Aorta (tissue), 5 donors: ENCODE measurements at regions not wholly inside any gene's neighbourhood (a gene's known extent, or its start where the extent isn't known, plus 50 kb on each side); places are given as distances from the start of the nearest gene placed in this dataset.
"Not testable (repeated sequence)": the region's sequence is repeated elsewhere in the genome, so short reads cannot be mapped to it uniquely, and the experiment has no call there.

Experiments used
- ATAC-seq: fragments of 200-7000 bp; cut with Tn5 transposase; one replicate; pipeline ENCODE4 v1.9.1; 2022; ENCODE audit warnings: moderate library complexity; ENCODE audit not compliant: low FRiP score
- DNase-seq, 2 donors: peaks; one replicate each; pipeline ENCODE4 v3.0.0-alpha.2; 2020
- H3K27ac ChIP-seq, 2 donors: one replicate each; pipeline ENCODE4 v1.5.1; 2013; ENCODE audit warnings: low read length in 2 of 2, mild to moderate bottlenecking in 2 of 2, moderate library complexity in 2 of 2, control low read depth in 1 of 2, inconsistent platforms in 1 of 2, low read depth in 1 of 2
- H3K27me3 ChIP-seq, 2 donors: one replicate each; pipeline ENCODE4 v1.6.1; 2013; ENCODE audit warnings: control low read depth in 1 of 2, low read length in 1 of 2, mild to moderate bottlenecking in 1 of 2, moderate library complexity in 1 of 2; ENCODE audit not compliant: insufficient read depth in 2 of 2, control insufficient read depth in 1 of 2
- H3K36me3 ChIP-seq, 2 donors: one replicate each; pipeline ENCODE4 v1.6.1; 2013; ENCODE audit warnings: control low read depth in 1 of 2, low read length in 1 of 2, mild to moderate bottlenecking in 1 of 2; ENCODE audit not compliant: insufficient read depth in 2 of 2, control insufficient read depth in 1 of 2
- H3K4me1 ChIP-seq, 2 donors: one replicate each; pipeline ENCODE4 v1.6.1; 2013; ENCODE audit warnings: low read length in 2 of 2, control low read depth in 1 of 2, mild to moderate bottlenecking in 1 of 2, moderate library complexity in 1 of 2; ENCODE audit not compliant: insufficient read depth in 2 of 2, control insufficient read depth in 1 of 2
- H3K4me3 ChIP-seq, 2 donors: one replicate each; pipeline ENCODE4 v1.5.1; 2013; ENCODE audit warnings: low read length in 2 of 2, control low read depth in 1 of 2, mild to moderate bottlenecking in 1 of 2
- H3K9me3 ChIP-seq: one replicate; pipeline ENCODE4 v1.6.1; 2013; ENCODE audit warnings: mild to moderate bottlenecking, low read length; ENCODE audit not compliant: control insufficient read depth
- WGBS, 2 donors: extraction: QIAGEN DNeasy Blood & Tissue Kit; methylation state at CpG; one replicate each; pipeline ENCODE4 v1.1.7; 2013; 5-methylcytosine and 5-hydroxymethylcytosine counted together
- intact Hi-C, 2 donors: fragments of 100-400 bp; cut with DNase I; formaldehyde crosslinking; loops; one replicate each; pipeline versions ENCODE4 v1.14.2 to v1.15.0; 2022
- donor health status: healthy with polysubstance abuse.
- donor health status: Bipolar disorder and iron deficiency.
- donor health status: DM: no; HTN: no; CAD: no.
- donor health status: DM: no; HTN: no; CAD: no.
- donor health status: DM: yes; HTN: yes; CAD: no.

GRCh38 chr6:167406533-167407238 is 81.8 kb downstream of the TTLL2 start:
- H3K27ac ChIP-seq, H3K4me1 ChIP-seq, H3K4me3 ChIP-seq, H3K9me3 ChIP-seq, H3K36me3 ChIP-seq, intact Hi-C loops, DNase-seq, ATAC-seq, H3K27me3 ChIP-seq: not testable (repeated sequence)
- WGBS, 2 donors = 85 to 88% methylated on average over 16 of the region's 16 CpGs

- H3K27me3 ChIP-seq = no peaks in the 10 kb centered on the region
- ATAC-seq (no peak), DNase-seq (no peak)
- intact Hi-C loops = no loop called here
- WGBS, 2 donors = 75 to 80% methylated on average over 19 of the region's 19 CpGs
- H3K36me3 ChIP-seq = no peaks in the 10 kb centered on the region
- no peaks in the 10 kb centered on the region for H3K9me3 ChIP-seq
- H3K4me3 ChIP-seq = no peak overlapping the region
- H3K27ac ChIP-seq = no peak overlapping the region
- H3K4me1 ChIP-seq = no peaks in the 10 kb centered on the region
Observed at GRCh38 chr6:167407239-167408064, 82.6 kb downstream of the TTLL2 start.

GRCh38 chr6:167408235-167408869 is 83.5 kb downstream of the TTLL2 start:
- Histone ChIP-seq H3K36me3 (no peaks in the 10 kb centered on the region), H3K27ac (no peak overlapping the region), H3K27me3 (no peaks in the 10 kb centered on the region), H3K4me1 (no peaks in the 10 kb centered on the region), H3K4me3 (no peak overlapping the region), H3K9me3 (no peaks in the 10 kb centered on the region)
- 92 to 93% methylated on average over 21 of the region's 21 CpGs for WGBS, 2 donors
- intact Hi-C loops = no loop called here
- no peak for ATAC-seq
- DNase-seq = no peak

GRCh38 chr6:167409079-167409478 is 84.2 kb downstream of the TTLL2 start:
- Histone ChIP-seq H3K4me3 (no peak overlapping the region), H3K27me3 (no peaks in the 10 kb centered on the region), H3K9me3 (no peaks in the 10 kb centered on the region), H3K27ac (no peak overlapping the region), H3K4me1 (no peaks in the 10 kb centered on the region), H3K36me3 (no peaks in the 10 kb centered on the region)
- no peak for DNase-seq
- WGBS, 2 donors = 92 to 94% methylated on average over 11 of the region's 11 CpGs
- intact Hi-C loops = no loop called here
- no peak for ATAC-seq

- WGBS, 2 donors = 91 to 92% methylated on average over 6 of the region's 6 CpGs
- intact Hi-C loops = no loop called here
- no peak for DNase-seq
Observed at GRCh38 chr6:167409694-167410093, 84.8 kb downstream of the TTLL2 start.

GRCh38 chr6:167410462-167410861 is 85.6 kb downstream of the TTLL2 start:
- intact Hi-C loops = no loop called here
- ATAC-seq (no peak), DNase-seq (no peak)
- Histone ChIP-seq H3K4me3 (no peak overlapping the region), H3K36me3 (no peaks in the 10 kb centered on the region), H3K9me3 (no peaks in the 10 kb centered on the region), H3K27me3 (no peaks in the 10 kb centered on the region), H3K4me1 (no peaks in the 10 kb centered on the region), H3K27ac (no peak overlapping the region)
- WGBS, 2 donors = 82 to 87% methylated on average over 9 of the region's 9 CpGs

More at GRCh38 chr6:167409694-167410093, 84.8 kb downstream of the TTLL2 start:
- Histone ChIP-seq H3K9me3 (no peaks in the 10 kb centered on the region), H3K4me1 (no peaks in the 10 kb centered on the region), H3K27me3 (no peaks in the 10 kb centered on the region), H3K27ac (no peak overlapping the region), H3K36me3 (no peaks in the 10 kb centered on the region), H3K4me3 (no peak overlapping the region)
- peak; percentile 9 for ATAC-seq

GRCh38 chr6:167412506-167412905 is 87.6 kb downstream of the TTLL2 start:
- H3K27ac ChIP-seq = no peak overlapping the region
- WGBS, 2 donors = 40 to 43% methylated on average over 5 of the region's 5 CpGs
- ATAC-seq = no peak

GRCh38 chr6:167415441-167415961 is 90.6 kb downstream of the TTLL2 start:
- Histone ChIP-seq H3K36me3 (no peaks in the 10 kb centered on the region), H3K4me3 (no peak overlapping the region), H3K27ac (no peak overlapping the region), H3K4me1 (no peaks in the 10 kb centered on the region), H3K27me3 (no peaks in the 10 kb centered on the region), H3K9me3 (no peaks in the 10 kb centered on the region)
- 89 to 90% methylated on average over 16 to 18 of the region's 18 CpGs for WGBS, 2 donors
- DNase-seq (peak in 1 of 2 donors; percentile 58), ATAC-seq (no peak)
- intact Hi-C loops = no loop called here

More at GRCh38 chr6:167412506-167412905, 87.6 kb downstream of the TTLL2 start:
- no peaks in the 10 kb centered on the region for H3K27me3 ChIP-seq
- H3K4me3 ChIP-seq = no peak overlapping the region
- no peaks in the 10 kb centered on the region for H3K36me3 ChIP-seq
- no peak for DNase-seq
- H3K9me3 ChIP-seq = no peaks in the 10 kb centered on the region
- H3K4me1 ChIP-seq = no peaks in the 10 kb centered on the region
- intact Hi-C loops = no loop called here
